WTC11 (cell line): ENCODE measurements at regions not wholly inside any gene's neighbourhood (a gene's known extent, or its start where the extent isn't known, plus 50 kb on each side); places are given as distances from the start of the nearest gene placed in this dataset.

Experiments used
- ATAC-seq: fragments of 200-7000 bp; cut with Tn5 transposase; 2 replicates; pipeline ENCODE4 v1.10.0; 2021; ENCODE audit warnings: mild to moderate bottlenecking, moderate library complexity
- CTCF ChIA-PET: fragments of 300-600 bp; sonication (Branson Sonifier 250); formaldehyde crosslinking; loops from one replicate; lab custom pipeline; 2021; ENCODE audit warnings: antibody characterized with exemption; lab: Charles Lee
- POLR2A ChIA-PET: fragments of 350-600 bp; sonication (Branson Sonifier 250); formaldehyde crosslinking; loops from one replicate; lab custom pipeline; 2021; ENCODE audit warnings: antibody characterized with exemption; lab: Charles Lee
- DNase-seq: peaks from one replicate; pipeline ENCODE4 v3.0.0; 2021; ENCODE audit warnings: low spot score
- H3K27ac Mint-ChIP-seq: 2 replicates; pipeline ENCODE4 v1.8.0; 2021; ENCODE audit warnings: mixed read lengths
- H3K27me3 Mint-ChIP-seq: 2 replicates; pipeline ENCODE4 v1.8.0; 2021; ENCODE audit warnings: low read depth, mild to moderate bottlenecking, moderate library complexity, mixed read lengths
- H3K36me3 Mint-ChIP-seq: 2 replicates; pipeline ENCODE4 v1.8.0; 2021; ENCODE audit warnings: mixed read lengths
- H3K4me1 Mint-ChIP-seq: 2 replicates; pipeline ENCODE4 v1.8.0; 2022; ENCODE audit warnings: mixed read lengths
- H3K4me3 Mint-ChIP-seq: 2 replicates; pipeline ENCODE4 v1.8.0; 2021; ENCODE audit warnings: mild to moderate bottlenecking, moderate library complexity, mixed read lengths
- H3K9me3 Mint-ChIP-seq: 2 replicates; pipeline ENCODE4 v1.8.0; 2021; ENCODE audit warnings: mixed read lengths
- ATF1 ChIP-seq: sonication (generic); formaldehyde crosslinking; IDR thresholded peaks from 2 replicates; pipeline ENCODE4 v1.8.1; 2023; ENCODE audit warnings: mild to moderate bottlenecking, moderate library complexity, missing genetic modification reagents
- FOXP1 ChIP-seq: sonication (generic); formaldehyde crosslinking; IDR thresholded peaks from 2 replicates; pipeline ENCODE4 v1.8.0; 2022; ENCODE audit warnings: missing genetic modification reagents, mild to moderate bottlenecking, moderate library complexity, borderline replicate concordance
- GRHL2 ChIP-seq: fragments of 250-450 bp; sonication (Bioruptor Pico); IDR thresholded peaks from 2 replicates; pipeline ENCODE4 v1.8.0; 2022; ENCODE audit warnings: mild to moderate bottlenecking, moderate library complexity; ENCODE audit not compliant: insufficient replicate concordance, severe bottlenecking
- HMGA2 ChIP-seq: fragments of 250-450 bp; sonication (Bioruptor Pico); IDR thresholded peaks from 2 replicates; pipeline ENCODE4 v1.4.0; 2021; ENCODE audit warnings: mild to moderate bottlenecking, moderate library complexity
- IRF2 ChIP-seq: sonication (generic); formaldehyde crosslinking; IDR thresholded peaks from 2 replicates; pipeline ENCODE4 v1.8.0; 2022; ENCODE audit warnings: low read depth, missing genetic modification reagents, borderline replicate concordance
- JUN ChIP-seq: sonication (generic); formaldehyde crosslinking; IDR thresholded peaks from 2 replicates; pipeline ENCODE4 v1.8.0; 2023; ENCODE audit warnings: mild to moderate bottlenecking, missing genetic modification reagents
- NFE2L1 ChIP-seq: sonication (generic); formaldehyde crosslinking; IDR thresholded peaks from 2 replicates; pipeline ENCODE4 v1.8.1; 2023; ENCODE audit warnings: missing genetic modification reagents
- NR3C1 ChIP-seq: sonication (generic); formaldehyde crosslinking; conservative IDR thresholded peaks from 2 replicates; pipeline ENCODE4 v1.8.1; 2023; ENCODE audit warnings: low read depth, mild to moderate bottlenecking, missing genetic modification reagents
- SMAD4 ChIP-seq: sonication (generic); formaldehyde crosslinking; IDR thresholded peaks from 2 replicates; pipeline ENCODE4 v1.8.0; 2022; ENCODE audit warnings: mild to moderate bottlenecking, missing genetic modification reagents
- SOX15 ChIP-seq: fragments of 250-450 bp; sonication (Bioruptor Pico); IDR thresholded peaks from 2 replicates; pipeline ENCODE4 v1.9.0; 2021; ENCODE audit warnings: mild to moderate bottlenecking
- TEAD4 ChIP-seq: sonication (generic); formaldehyde crosslinking; IDR thresholded peaks from 2 replicates; pipeline ENCODE4 v1.8.0; 2022; ENCODE audit warnings: mild to moderate bottlenecking, missing genetic modification reagents
- ZBTB21 ChIP-seq: sonication (generic); formaldehyde crosslinking; IDR thresholded peaks from 2 replicates; pipeline ENCODE4 v1.8.1; 2023; ENCODE audit warnings: mild to moderate bottlenecking, missing genetic modification reagents, borderline replicate concordance
- ZNF219 ChIP-seq: sonication (generic); formaldehyde crosslinking; IDR thresholded peaks from 2 replicates; pipeline ENCODE4 v1.8.0; 2023; ENCODE audit warnings: missing genetic modification reagents, mild to moderate bottlenecking, borderline replicate concordance
- TF ChIP-seq, protein P1 (sequence below): sonication (generic); formaldehyde crosslinking; IDR thresholded peaks from 2 replicates; pipeline ENCODE4 v1.8.0; 2023; ENCODE audit warnings: mild to moderate bottlenecking, missing genetic modification reagents
- TF ChIP-seq, protein P2 (sequence below): sonication (generic); formaldehyde crosslinking; IDR thresholded peaks from 2 replicates; pipeline ENCODE4 v1.8.1; 2022; ENCODE audit warnings: mild to moderate bottlenecking, missing genetic modification reagents, moderate library complexity, borderline replicate concordance
- TF ChIP-seq, protein P3 (sequence below): sonication (generic); formaldehyde crosslinking; conservative IDR thresholded peaks from 2 replicates; pipeline ENCODE4 v1.8.1; 2022; ENCODE audit warnings: mild to moderate bottlenecking, missing genetic modification reagents
- TF ChIP-seq, protein P4 (sequence below): sonication (generic); formaldehyde crosslinking; IDR thresholded peaks from 2 replicates; pipeline ENCODE4 v1.8.0; 2023; ENCODE audit warnings: missing genetic modification reagents
- TF ChIP-seq, protein P5 (sequence below): sonication (generic); formaldehyde crosslinking; IDR thresholded peaks from 2 replicates; pipeline ENCODE4 v1.8.1; 2022; ENCODE audit warnings: low read depth, mild to moderate bottlenecking, moderate library complexity, missing genetic modification reagents, borderline replicate concordance
- TF ChIP-seq, protein P6 (sequence below): fragments of 200-600 bp; IDR thresholded peaks from 2 replicates; pipeline ENCODE4 v1.8.0; 2022; ENCODE audit warnings: antibody characterized with exemption
- TF ChIP-seq, protein P7 (sequence below): fragments of 250-450 bp; sonication (Bioruptor Pico); IDR thresholded peaks from 2 replicates; pipeline ENCODE4 v1.9.0; 2021; ENCODE audit warnings: mild to moderate bottlenecking, borderline replicate concordance

DNA sequence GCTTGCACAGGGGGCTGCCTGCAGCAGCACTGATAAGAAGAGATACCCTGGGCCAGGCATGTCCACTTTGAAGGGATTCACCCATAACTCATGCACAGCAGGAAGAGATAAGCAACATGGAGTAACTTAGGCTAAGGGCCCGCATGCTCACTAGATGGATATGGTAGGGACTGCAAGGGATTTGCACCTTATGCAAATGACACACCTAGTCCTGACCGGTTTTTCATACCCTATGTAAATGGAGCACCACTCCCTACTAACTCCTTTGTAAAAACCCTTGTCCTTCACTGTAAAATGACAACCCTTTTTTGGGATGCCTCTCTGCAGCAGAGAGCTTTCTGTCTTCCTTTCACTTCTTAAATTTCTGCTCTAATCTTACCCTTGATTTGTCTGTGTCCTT lies 658.9 kb upstream of the CCDC179 start:
- H3K4me1 Mint-ChIP-seq, result peaks cover 19% of the 10 kb centered on the region
- TF ChIP-seq, protein P1, sequence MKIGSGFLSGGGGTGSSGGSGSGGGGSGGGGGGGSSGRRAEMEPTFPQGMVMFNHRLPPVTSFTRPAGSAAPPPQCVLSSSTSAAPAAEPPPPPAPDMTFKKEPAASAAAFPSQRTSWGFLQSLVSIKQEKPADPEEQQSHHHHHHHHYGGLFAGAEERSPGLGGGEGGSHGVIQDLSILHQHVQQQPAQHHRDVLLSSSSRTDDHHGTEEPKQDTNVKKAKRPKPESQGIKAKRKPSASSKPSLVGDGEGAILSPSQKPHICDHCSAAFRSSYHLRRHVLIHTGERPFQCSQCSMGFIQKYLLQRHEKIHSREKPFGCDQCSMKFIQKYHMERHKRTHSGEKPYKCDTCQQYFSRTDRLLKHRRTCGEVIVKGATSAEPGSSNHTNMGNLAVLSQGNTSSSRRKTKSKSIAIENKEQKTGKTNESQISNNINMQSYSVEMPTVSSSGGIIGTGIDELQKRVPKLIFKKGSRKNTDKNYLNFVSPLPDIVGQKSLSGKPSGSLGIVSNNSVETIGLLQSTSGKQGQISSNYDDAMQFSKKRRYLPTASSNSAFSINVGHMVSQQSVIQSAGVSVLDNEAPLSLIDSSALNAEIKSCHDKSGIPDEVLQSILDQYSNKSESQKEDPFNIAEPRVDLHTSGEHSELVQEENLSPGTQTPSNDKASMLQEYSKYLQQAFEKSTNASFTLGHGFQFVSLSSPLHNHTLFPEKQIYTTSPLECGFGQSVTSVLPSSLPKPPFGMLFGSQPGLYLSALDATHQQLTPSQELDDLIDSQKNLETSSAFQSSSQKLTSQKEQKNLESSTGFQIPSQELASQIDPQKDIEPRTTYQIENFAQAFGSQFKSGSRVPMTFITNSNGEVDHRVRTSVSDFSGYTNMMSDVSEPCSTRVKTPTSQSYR (CRISPR knock-in tag), result no peak
- no peak for TF ChIP-seq FOXP1
- TF ChIP-seq NFE2L1 (CRISPR knock-in tag), result no peak
- no peak for TF ChIP-seq TEAD4
- TF ChIP-seq, all 79 proteins: peak for 0
- no peak overlapping the region for H3K4me3 Mint-ChIP-seq
- ATAC-seq, result no peak
- ChIA-PET POLR2A (no interaction called here), CTCF (interaction anchor here (0.5 kb wide), 1 partner anchor 447 kb away, joined by 3 read pairs; no protein-coding TSS in a partner anchor)
- no peaks in the 10 kb centered on the region for H3K36me3 Mint-ChIP-seq
- no peaks in the 10 kb centered on the region; the same call in 1 of the 2 replicates for H3K9me3 Mint-ChIP-seq
- H3K27ac Mint-ChIP-seq, result no peak overlapping the region
- no peak for DNase-seq
- H3K27me3 Mint-ChIP-seq, result no peaks in the 10 kb centered on the region

DNA sequence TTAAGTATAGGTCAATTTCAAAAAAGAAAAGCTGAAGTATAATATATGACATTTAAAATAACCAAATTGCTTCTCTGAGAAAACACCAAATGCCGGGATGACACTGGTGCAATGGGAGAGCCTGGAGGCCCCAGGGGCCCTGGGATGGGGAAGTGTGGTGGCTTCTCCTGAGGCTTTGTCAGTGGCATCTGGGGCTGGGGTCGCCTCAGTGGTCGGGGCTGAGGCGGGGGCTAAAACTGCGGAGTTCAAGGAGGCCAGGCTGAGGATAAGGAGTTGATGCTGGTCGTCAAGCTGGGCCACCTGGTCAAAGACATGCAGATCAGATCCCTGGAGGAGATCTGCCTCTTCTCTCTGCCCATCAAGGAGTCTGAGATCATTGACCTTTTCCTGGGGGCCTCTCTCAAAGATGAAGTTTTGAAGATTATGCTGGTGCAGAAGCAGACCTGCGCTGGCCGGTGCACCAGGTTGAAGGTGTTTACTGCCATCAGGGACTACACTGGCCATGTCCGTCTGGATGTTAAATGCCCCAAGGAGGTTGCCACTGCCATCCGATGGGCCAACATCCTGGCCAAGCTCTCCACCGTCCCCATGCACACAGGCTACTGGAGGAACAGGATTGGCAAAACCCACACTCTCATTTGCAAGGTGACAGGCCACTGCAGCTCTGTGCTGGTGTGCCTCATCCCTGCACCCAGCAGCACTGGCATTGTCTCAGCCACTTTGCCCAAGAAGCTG lies 660.1 kb upstream of the CCDC179 start:
- H3K27ac Mint-ChIP-seq, result no peak overlapping the region
- TF ChIP-seq HMGA2 (CRISPR knock-in tag) (no peak), SMAD4 (CRISPR knock-in tag) (no peak), ZNF219 (CRISPR knock-in tag) (no peak), ATF1 (CRISPR knock-in tag) (no peak), SOX15 (CRISPR knock-in tag) (no peak), GRHL2 (CRISPR knock-in tag) (no peak), IRF2 (CRISPR knock-in tag) (no peak), JUN (CRISPR knock-in tag) (no peak), ZBTB21 (CRISPR knock-in tag) (no peak), NR3C1 (CRISPR knock-in tag) (no peak)
- TF ChIP-seq, protein P2, sequence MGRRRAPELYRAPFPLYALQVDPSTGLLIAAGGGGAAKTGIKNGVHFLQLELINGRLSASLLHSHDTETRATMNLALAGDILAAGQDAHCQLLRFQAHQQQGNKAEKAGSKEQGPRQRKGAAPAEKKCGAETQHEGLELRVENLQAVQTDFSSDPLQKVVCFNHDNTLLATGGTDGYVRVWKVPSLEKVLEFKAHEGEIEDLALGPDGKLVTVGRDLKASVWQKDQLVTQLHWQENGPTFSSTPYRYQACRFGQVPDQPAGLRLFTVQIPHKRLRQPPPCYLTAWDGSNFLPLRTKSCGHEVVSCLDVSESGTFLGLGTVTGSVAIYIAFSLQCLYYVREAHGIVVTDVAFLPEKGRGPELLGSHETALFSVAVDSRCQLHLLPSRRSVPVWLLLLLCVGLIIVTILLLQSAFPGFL, result no peak
- TF ChIP-seq, protein P3, sequence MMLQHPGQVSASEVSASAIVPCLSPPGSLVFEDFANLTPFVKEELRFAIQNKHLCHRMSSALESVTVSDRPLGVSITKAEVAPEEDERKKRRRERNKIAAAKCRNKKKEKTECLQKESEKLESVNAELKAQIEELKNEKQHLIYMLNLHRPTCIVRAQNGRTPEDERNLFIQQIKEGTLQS (CRISPR knock-in tag), result no peak
- TF ChIP-seq, protein P4, sequence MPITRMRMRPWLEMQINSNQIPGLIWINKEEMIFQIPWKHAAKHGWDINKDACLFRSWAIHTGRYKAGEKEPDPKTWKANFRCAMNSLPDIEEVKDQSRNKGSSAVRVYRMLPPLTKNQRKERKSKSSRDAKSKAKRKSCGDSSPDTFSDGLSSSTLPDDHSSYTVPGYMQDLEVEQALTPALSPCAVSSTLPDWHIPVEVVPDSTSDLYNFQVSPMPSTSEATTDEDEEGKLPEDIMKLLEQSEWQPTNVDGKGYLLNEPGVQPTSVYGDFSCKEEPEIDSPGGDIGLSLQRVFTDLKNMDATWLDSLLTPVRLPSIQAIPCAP (CRISPR knock-in tag), result no peak
- TF ChIP-seq, protein P5, sequence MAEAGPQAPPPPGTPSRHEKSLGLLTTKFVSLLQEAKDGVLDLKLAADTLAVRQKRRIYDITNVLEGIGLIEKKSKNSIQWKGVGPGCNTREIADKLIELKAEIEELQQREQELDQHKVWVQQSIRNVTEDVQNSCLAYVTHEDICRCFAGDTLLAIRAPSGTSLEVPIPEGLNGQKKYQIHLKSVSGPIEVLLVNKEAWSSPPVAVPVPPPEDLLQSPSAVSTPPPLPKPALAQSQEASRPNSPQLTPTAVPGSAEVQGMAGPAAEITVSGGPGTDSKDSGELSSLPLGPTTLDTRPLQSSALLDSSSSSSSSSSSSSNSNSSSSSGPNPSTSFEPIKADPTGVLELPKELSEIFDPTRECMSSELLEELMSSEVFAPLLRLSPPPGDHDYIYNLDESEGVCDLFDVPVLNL (CRISPR knock-in tag), result no peak
- TF ChIP-seq, protein P6, sequence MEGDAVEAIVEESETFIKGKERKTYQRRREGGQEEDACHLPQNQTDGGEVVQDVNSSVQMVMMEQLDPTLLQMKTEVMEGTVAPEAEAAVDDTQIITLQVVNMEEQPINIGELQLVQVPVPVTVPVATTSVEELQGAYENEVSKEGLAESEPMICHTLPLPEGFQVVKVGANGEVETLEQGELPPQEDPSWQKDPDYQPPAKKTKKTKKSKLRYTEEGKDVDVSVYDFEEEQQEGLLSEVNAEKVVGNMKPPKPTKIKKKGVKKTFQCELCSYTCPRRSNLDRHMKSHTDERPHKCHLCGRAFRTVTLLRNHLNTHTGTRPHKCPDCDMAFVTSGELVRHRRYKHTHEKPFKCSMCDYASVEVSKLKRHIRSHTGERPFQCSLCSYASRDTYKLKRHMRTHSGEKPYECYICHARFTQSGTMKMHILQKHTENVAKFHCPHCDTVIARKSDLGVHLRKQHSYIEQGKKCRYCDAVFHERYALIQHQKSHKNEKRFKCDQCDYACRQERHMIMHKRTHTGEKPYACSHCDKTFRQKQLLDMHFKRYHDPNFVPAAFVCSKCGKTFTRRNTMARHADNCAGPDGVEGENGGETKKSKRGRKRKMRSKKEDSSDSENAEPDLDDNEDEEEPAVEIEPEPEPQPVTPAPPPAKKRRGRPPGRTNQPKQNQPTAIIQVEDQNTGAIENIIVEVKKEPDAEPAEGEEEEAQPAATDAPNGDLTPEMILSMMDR, result no peak
- TF ChIP-seq, protein P7, sequence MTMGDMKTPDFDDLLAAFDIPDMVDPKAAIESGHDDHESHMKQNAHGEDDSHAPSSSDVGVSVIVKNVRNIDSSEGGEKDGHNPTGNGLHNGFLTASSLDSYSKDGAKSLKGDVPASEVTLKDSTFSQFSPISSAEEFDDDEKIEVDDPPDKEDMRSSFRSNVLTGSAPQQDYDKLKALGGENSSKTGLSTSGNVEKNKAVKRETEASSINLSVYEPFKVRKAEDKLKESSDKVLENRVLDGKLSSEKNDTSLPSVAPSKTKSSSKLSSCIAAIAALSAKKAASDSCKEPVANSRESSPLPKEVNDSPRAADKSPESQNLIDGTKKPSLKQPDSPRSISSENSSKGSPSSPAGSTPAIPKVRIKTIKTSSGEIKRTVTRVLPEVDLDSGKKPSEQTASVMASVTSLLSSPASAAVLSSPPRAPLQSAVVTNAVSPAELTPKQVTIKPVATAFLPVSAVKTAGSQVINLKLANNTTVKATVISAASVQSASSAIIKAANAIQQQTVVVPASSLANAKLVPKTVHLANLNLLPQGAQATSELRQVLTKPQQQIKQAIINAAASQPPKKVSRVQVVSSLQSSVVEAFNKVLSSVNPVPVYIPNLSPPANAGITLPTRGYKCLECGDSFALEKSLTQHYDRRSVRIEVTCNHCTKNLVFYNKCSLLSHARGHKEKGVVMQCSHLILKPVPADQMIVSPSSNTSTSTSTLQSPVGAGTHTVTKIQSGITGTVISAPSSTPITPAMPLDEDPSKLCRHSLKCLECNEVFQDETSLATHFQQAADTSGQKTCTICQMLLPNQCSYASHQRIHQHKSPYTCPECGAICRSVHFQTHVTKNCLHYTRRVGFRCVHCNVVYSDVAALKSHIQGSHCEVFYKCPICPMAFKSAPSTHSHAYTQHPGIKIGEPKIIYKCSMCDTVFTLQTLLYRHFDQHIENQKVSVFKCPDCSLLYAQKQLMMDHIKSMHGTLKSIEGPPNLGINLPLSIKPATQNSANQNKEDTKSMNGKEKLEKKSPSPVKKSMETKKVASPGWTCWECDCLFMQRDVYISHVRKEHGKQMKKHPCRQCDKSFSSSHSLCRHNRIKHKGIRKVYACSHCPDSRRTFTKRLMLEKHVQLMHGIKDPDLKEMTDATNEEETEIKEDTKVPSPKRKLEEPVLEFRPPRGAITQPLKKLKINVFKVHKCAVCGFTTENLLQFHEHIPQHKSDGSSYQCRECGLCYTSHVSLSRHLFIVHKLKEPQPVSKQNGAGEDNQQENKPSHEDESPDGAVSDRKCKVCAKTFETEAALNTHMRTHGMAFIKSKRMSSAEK (CRISPR knock-in tag), result no peak

More for the DNA sequence above, 660.1 kb upstream of the CCDC179 start:
- Mint-ChIP-seq H3K4me3 (no peak overlapping the region), H3K9me3 (no peaks in the 10 kb centered on the region; the same call in 1 of the 2 replicates), H3K27me3 (no peaks in the 10 kb centered on the region), H3K36me3 (no peaks in the 10 kb centered on the region), H3K4me1 (peaks cover 16% of the 10 kb centered on the region)
- ATAC-seq (no peak), DNase-seq (no peak)
- ChIA-PET POLR2A (no interaction called here), CTCF (no interaction called here)
